ENCODE measurements at regions not wholly inside any gene's neighbourhood (a gene's known extent, or its start where the extent isn't known, plus 50 kb on each side); places are given as distances from the start of the nearest gene placed in this dataset.

DNA sequence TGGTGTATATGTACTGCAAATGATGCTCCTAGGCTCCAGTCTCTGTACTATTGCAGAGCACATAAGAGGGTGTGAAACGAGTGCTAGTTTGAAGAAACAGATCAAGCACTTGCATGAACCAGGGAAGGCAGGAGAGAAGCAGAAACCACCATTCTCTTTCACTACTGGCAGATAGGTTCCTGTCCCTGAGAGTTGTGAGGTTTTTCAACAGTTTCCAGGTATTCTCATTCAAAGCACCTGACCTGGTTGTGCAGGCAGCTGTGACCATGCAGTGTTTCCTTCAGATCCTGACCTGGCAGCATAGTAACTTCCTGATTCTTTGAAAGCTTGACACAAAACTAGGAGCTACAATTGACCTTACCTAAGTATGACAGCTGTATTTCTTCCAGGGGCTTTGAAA is 164.9 kb downstream of the UFM1 start:
- H4K20me1 ChIP-seq (ENCODE audit: insufficient read depth, low read length) = no peaks in the 10 kb centered on the region
- no peaks in the 10 kb centered on the region for H3K36me3 ChIP-seq (ENCODE audit: insufficient read depth, low read length)
- TF ChIP-seq, protein P1, sequence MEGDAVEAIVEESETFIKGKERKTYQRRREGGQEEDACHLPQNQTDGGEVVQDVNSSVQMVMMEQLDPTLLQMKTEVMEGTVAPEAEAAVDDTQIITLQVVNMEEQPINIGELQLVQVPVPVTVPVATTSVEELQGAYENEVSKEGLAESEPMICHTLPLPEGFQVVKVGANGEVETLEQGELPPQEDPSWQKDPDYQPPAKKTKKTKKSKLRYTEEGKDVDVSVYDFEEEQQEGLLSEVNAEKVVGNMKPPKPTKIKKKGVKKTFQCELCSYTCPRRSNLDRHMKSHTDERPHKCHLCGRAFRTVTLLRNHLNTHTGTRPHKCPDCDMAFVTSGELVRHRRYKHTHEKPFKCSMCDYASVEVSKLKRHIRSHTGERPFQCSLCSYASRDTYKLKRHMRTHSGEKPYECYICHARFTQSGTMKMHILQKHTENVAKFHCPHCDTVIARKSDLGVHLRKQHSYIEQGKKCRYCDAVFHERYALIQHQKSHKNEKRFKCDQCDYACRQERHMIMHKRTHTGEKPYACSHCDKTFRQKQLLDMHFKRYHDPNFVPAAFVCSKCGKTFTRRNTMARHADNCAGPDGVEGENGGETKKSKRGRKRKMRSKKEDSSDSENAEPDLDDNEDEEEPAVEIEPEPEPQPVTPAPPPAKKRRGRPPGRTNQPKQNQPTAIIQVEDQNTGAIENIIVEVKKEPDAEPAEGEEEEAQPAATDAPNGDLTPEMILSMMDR (IDR thresholded peaks at IDR 0.05; ENCODE audit: extremely low read depth, low read depth, low read length) = no peak
- no peaks in the 10 kb centered on the region for H3K9me3 ChIP-seq (ENCODE audit: low read depth, low read length)
- H3K27me3 ChIP-seq (ENCODE audit: insufficient read depth, low read length) = no peaks in the 10 kb centered on the region
- no peak overlapping the region for H3K27ac ChIP-seq (ENCODE audit: low read depth, low read length)
- no peak overlapping the region for H3K4me2 ChIP-seq (ENCODE audit: insufficient read depth, low read length)
- H3K4me3 ChIP-seq (ENCODE audit: insufficient read depth, low read length) = no peak overlapping the region
- no peak overlapping the region for H2AFZ ChIP-seq (ENCODE audit: low read length)
- DNase-seq (ENCODE audit: insufficient read length, low spot score, missing footprints) = no peak
- no peaks in the 10 kb centered on the region for H3K79me2 ChIP-seq (ENCODE audit: insufficient read depth, low read length)
- H3K4me1 ChIP-seq (ENCODE audit: insufficient read depth, low read length) = no peaks in the 10 kb centered on the region

DNA sequence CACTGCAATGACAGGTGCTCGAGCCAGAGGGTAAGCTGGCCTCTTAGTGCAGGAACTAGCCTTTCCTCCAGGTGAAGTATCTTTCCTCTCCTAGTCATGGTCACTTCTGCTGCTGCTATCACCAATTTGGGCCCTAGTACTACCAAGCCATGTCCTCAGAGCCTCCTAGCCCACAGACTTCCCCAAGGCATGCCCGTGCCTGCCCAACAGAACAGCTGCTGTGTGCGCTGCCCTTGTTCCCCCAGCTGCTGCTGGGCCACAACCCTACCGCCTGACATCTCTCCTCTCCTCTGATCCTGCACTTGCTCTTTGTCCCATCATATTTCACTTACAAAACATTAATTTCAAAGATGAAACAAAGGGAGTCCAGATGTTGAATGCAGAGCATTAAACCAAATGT is 168.5 kb upstream of the FREM2 start:
- Histone ChIP-seq H3K4me1 (ENCODE audit: insufficient read depth, low read length) (no peaks in the 10 kb centered on the region), H2AFZ (ENCODE audit: low read length) (no peak overlapping the region), H3K36me3 (ENCODE audit: insufficient read depth, low read length) (no peaks in the 10 kb centered on the region), H4K20me1 (ENCODE audit: insufficient read depth, low read length) (no peaks in the 10 kb centered on the region), H3K79me2 (ENCODE audit: insufficient read depth, low read length) (no peaks in the 10 kb centered on the region), H3K4me2 (ENCODE audit: insufficient read depth, low read length) (no peak overlapping the region), H3K4me3 (ENCODE audit: insufficient read depth, low read length) (no peak overlapping the region), H3K27ac (ENCODE audit: low read depth, low read length) (no peak overlapping the region), H3K9me3 (ENCODE audit: low read depth, low read length) (no peaks in the 10 kb centered on the region), H3K27me3 (ENCODE audit: insufficient read depth, low read length) (no peaks in the 10 kb centered on the region)
- TF ChIP-seq, protein P1 (IDR thresholded peaks at IDR 0.05; ENCODE audit: extremely low read depth, low read depth, low read length) = no peak
- peak; percentile 3 for DNase-seq (ENCODE audit: insufficient read length, low spot score, missing footprints)

DNA sequence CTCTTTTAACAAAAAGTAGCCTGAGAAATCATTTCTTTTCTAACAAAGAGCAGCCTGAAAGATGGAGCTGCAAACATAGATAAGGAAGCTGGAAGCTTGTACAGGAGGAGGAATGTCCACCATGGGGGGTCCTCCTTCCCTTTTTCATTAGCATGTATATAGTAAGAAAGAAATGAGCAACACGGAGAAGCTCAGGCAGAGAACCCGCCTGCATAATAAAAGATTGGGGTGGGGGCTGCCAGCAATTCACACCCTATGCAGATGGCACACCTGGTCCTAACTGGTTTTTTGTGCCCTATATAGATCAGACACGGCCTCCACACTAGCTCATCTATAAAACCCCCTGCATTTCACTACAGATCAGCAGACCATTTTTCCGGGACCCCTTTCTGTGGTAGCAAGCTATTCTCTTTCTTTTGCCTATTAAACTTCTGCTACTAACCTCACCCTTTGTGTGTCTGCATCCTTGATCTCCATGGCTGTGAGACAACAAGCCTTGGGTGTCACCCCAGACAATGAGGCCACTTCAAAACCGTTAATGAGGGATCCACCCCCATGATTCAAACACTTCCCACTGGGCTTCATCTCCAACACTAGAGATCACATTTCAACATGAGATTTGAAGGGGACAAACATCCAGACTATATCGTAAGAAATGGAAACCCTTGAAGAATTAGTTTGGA is 167.5 kb upstream of the FREM2 start:
- Histone ChIP-seq H3K27ac (ENCODE audit: low read depth, low read length) (no peak overlapping the region), H3K4me1 (ENCODE audit: insufficient read depth, low read length) (no peaks in the 10 kb centered on the region), H3K36me3 (ENCODE audit: insufficient read depth, low read length) (no peaks in the 10 kb centered on the region), H3K4me2 (ENCODE audit: insufficient read depth, low read length) (no peak overlapping the region), H3K79me2 (ENCODE audit: insufficient read depth, low read length) (no peaks in the 10 kb centered on the region), H4K20me1 (ENCODE audit: insufficient read depth, low read length) (no peaks in the 10 kb centered on the region), H3K9me3 (ENCODE audit: low read depth, low read length) (no peaks in the 10 kb centered on the region), H3K27me3 (ENCODE audit: insufficient read depth, low read length) (no peaks in the 10 kb centered on the region), H3K4me3 (ENCODE audit: insufficient read depth, low read length) (no peak overlapping the region), H2AFZ (ENCODE audit: low read length) (no peak overlapping the region)
- peak; percentile 14 for DNase-seq (ENCODE audit: insufficient read length, low spot score, missing footprints)
- TF ChIP-seq, protein P1 (IDR thresholded peaks at IDR 0.05; ENCODE audit: extremely low read depth, low read depth, low read length) = no peak

- H3K36me3 ChIP-seq (ENCODE audit: insufficient read depth, low read length) = no peaks in the 10 kb centered on the region
- H2AFZ ChIP-seq (ENCODE audit: low read length) = no peak overlapping the region
- no peaks in the 10 kb centered on the region for H3K9me3 ChIP-seq (ENCODE audit: low read depth, low read length)
- no peaks in the 10 kb centered on the region for H3K27me3 ChIP-seq (ENCODE audit: insufficient read depth, low read length)
- no peak for DNase-seq (ENCODE audit: insufficient read length, low spot score, missing footprints)
- no peaks in the 10 kb centered on the region for H3K79me2 ChIP-seq (ENCODE audit: insufficient read depth, low read length)
- no peak overlapping the region for H3K27ac ChIP-seq (ENCODE audit: low read depth, low read length)
- TF ChIP-seq, protein P1 (IDR thresholded peaks at IDR 0.05; ENCODE audit: extremely low read depth, low read depth, low read length) = no peak
- H4K20me1 ChIP-seq (ENCODE audit: insufficient read depth, low read length) = no peaks in the 10 kb centered on the region
- H3K4me2 ChIP-seq (ENCODE audit: insufficient read depth, low read length) = no peak overlapping the region
- H3K4me3 ChIP-seq (ENCODE audit: insufficient read depth, low read length) = no peak overlapping the region
- H3K4me1 ChIP-seq (ENCODE audit: insufficient read depth, low read length) = no peaks in the 10 kb centered on the region
Observed at GRCh38 chr13:38520041-38520440, 166.8 kb upstream of the FREM2 start.

Measured in osteoblast (primary cell).